DMS79 (cell line): ENCODE measurements at regions not wholly inside any gene's neighbourhood (a gene's known extent, or its start where the extent isn't known, plus 50 kb on each side); places are given as distances from the start of the nearest gene placed in this dataset.
A peak's percentile ranks its signal among the peaks of the same experiment; 100 is the strongest.
"Not testable (repeated sequence)": the region's sequence is repeated elsewhere in the genome, so short reads cannot be mapped to it uniquely, and the experiment has no call there.

ENCODE experiments used
- DNase-seq: peaks from one replicate; lab custom pipeline; 2025; lab: John Stamatoyannopoulos, UW

DNA sequence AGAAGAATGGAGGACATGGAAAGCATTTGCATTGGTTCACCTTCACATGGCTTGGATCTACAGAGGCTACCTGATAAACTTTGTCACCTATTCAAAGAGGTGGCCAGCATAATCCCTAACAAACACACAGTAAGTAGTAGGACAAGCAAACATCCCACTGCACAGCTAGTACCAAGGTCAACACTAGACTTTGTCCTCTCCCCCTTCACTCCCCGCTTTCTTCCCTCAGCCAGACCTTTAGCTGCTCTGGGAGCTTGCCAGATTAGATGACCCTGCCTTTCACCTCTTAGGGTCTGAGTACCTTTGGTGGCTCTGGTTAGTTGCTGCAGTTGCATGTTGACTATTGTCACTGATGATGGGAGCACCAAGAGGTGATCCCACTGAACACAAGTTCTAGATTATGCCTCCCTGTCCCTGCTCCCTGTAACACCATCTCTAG lies 211.3 kb downstream of the CCDC74A start:
- not testable (repeated sequence) for DNase-seq

- DNase-seq: no peak
These were observed 226.2 kb downstream of the CCDC74A start for GRCh38 chr2:131753640-131754561.

- DNase-seq: no peak
These were observed 227.4 kb downstream of the CCDC74A start for GRCh38 chr2:131754929-131755720.

DNA sequence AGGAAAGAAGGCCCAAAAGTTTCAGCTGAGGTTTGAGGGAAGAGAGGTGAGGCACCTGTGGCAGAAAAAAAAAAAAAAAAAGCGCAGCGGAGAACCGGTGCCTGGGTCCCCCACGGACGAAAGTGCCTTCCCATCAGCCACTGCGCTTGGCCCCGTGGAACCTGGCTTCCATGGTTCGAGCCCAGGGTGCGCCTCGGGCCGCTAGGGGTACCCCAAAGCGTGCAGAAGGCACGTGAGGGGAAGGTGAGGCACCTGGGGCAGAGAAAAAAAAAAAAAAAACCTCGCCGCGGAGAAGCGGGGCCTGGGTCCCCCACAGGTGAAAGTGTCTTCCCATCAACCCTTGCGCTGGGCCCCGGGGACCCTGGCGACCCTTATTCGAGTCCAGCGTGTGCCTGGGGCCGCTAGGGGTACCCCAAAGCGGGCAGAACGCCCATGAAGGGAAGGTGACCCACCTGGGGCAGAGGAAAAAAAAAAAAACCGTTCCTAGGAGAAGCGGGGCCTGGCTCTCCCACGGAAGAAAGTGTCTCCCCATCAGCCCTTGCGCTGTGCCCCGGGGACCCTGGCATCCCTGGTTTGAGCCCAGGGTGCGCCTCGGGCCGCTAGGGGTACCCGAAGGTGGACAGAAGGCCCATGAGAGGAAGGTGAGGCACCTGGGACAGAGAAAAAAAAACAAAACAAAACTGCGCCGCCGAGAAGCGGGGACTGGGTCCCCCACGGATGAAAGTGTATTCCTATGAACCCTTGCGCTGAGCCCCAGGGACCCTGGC lies 228.6 kb downstream of the CCDC74A start:
- DNase-seq: no peak

DNA sequence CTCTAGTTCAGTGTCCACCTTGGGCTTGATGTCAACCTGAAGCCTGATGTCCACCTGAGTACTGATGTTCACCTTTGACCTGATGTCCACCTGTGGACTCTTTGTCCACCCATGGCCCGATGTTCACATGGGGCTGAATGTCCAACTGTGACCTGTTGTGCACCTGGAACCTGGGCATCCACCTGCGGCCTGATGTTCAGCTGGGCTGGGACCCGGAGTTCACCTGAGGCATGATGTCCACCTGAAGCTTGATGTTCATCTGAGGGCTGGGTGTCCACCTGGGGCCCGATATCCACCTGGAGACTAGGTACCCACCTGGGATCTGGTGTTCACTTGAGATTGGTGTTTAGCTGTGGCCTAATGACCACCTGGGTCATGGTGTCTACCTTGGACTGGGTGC lies 231.3 kb downstream of the CCDC74A start:
- not testable (repeated sequence) for DNase-seq

DNA sequence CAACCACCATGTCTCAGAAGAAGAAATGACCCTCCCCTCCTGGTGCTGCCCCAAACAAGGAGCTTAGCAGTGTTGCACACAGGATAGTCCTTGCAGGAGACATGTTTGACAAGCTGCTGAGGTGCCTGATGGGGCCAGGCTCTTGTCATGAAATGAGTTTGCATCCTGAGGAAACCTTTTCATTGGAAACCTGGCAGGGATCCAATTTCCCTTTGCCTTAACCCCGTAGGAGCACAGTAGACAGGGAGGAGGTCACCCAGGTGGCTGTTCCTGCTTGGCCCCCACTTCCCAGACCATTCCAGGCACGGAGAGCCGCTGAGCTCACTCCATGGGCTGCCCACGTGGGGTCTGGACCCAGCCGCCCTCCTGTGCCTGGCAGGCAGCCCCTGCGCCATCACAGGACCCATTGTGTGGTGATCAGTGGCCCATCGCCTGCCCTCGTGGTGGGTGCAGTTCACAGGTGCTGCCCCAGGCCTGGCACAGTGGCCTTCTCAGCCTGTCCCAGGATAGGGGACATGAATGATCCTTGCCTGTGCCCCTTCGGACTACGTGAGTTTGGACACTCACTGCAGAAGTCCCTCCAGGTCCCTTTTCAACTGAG lies 247.4 kb downstream of the CCDC74A start:
- not testable (repeated sequence) for DNase-seq

- DNase-seq: not testable (repeated sequence)
These were observed 248.3 kb downstream of the CCDC74A start for GRCh38 chr2:131775903-131776506.

DNA sequence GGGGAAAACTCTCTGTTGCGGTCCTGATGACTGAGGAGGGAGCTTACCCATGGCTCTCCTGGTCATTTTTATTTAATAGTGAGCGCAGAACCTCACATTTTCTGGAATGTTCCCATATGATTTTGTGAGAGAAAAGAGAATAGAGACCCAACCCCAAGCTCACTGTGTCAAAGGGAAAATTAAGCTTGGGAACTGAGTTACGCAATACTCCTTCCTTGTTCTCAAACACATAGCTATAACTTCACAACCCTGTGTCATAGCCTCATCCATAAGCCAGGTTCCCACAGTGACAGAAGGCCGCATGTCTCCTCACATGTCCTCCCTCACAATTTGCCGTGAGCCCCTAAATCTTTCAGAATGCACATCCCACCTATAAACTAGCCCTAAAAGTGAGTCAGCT lies 252.8 kb downstream of the CCDC74A start:
- DNase-seq: not testable (repeated sequence)

DNA sequence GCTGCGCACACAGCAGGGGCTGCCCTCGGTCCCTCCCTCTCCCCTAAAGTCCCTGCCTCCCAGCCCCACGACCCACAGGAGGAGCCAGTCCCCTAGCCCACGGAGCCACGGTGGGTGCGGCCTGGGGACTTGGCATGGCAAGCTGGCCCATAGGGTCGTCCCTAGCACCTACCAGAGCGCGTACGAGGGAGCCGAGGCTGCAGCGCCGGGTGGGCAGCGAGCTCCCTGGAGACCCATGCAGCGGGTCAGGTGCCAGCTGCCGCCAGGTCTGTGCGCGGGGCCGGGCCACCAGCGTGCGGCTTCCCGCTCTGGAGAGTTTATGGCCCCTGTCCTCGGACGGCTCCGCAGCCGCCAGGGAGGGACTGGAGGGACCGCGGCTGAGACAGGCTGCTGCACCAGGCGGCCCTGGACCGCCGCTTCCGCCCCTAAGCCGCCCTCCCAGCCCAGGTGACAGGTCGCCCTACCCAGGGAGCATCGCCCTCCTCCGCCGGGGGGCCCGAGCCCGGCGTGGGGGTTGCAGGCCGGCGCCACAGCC lies 273.6 kb downstream of the CCDC74A start:
- DNase-seq: no peak

- peak; percentile 17 for DNase-seq
These were observed 274.2 kb downstream of the CCDC74A start for GRCh38 chr2:131801745-131802350.

DNA sequence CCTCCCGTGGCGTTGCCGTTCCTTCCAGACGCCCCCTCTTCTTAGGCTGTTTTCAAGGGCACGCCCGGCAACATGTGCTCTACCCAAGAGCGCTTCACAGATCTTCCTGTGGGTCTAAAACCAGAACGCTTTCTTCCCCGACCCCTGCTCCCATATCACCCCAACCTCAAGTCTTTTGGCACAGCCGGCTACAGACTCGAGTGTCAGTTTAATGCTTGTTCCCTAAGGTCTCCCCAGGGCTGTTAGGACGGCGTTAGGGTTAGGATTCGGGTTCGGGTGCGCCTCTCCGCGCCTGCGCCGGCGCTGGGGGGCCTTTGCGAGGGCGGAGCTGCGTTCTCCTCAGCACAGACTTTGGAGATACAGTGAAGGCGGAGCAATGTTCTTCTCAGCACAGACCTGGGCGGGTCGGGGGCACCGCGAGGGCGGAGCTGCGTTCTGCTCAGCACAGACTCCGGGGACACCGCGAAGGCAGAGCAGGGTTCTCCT lies 274.7 kb downstream of the CCDC74A start:
- peak; percentile 38 for DNase-seq

DNA sequence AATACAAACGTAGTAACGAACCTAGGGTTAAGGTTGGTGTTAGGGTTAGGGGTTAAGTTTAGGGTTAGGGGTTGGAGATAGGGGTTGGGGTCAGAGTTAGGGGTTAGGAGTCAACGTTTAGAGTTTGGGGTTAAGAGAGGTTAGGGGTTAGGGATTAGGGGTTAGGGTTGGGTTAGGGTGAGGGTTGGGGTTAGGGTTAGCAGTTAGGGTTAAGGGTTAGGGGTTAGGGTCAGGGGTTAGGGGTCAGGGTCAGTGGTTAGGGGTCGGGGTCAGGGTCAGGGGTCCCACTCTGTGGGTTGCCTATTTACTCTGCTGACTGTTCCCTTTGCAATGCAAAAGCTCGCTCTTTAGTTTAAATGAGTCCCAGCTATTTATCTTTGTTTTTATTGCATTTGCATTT lies 275.5 kb downstream of the CCDC74A start:
- not testable (repeated sequence) for DNase-seq

DNA sequence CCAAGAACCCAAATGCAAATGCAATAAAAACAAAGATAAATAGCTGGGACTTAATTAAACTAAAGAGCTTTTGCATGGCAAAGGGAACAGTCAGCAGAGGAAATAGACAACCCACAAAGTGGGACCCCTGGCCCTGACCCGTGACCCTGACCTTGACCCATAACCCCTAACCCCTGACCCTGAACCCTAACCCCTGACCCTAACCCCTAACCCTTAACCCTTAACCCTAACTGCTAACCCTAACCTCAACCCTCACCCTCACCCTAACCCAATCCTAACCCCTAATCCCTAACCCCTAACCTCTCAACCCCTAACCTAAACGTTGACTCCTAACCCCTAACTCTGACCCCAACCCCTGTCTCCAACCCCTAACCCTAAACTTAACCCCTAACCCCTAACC lies 284.9 kb downstream of the CCDC74A start:
- DNase-seq: not testable (repeated sequence)

DNA sequence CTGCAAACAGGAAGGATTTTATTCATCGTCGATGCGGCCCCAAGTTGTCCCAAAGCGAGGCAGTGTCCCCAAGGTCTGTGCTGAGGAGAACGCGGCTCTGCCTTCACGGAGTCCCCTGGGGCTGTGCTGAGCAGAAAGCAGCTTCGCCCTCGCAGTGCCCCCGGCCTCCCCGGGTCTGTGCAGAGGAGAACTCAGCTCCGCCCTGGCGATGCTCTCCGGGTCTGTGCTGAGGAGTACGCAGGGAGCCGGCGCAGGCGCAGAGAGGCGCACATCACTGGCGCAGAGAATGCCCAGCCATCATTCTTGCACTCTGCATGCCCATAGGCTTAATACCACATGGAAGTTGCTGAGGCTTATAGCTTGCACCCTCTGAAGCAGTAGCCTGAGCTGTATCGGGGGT lies 285.7 kb downstream of the CCDC74A start:
- DNase-seq: not testable (repeated sequence)

- DNase-seq: not testable (repeated sequence)
These were observed 290.7 kb downstream of the CCDC74A start for GRCh38 chr2:131818267-131818973.

- DNase-seq: not testable (repeated sequence)
These were observed 294.6 kb downstream of the CCDC74A start for GRCh38 chr2:131822237-131822721.

- DNase-seq: not testable (repeated sequence)
These were observed 295.4 kb downstream of the CCDC74A start for GRCh38 chr2:131823058-131823457.

DNA sequence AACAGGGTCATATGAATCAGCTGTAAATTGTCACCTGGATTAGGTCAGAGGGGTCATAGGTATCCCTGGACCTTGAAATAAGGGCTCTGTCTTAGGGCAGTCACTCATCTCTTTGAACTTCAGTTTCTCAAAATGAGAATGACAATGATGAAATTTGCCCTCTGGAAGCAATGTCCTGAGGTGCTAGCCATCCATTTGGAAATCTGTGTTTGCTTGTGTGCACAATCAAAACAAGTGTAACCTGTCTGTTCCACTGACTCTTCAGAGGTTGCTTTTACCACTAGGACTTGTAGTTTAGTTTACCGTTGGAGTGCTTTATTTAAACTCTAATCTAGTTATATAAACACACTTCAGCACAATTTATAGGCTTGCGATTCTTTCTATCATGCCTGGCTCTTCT lies 297.3 kb downstream of the CCDC74A start:
- not testable (repeated sequence) for DNase-seq

DNA sequence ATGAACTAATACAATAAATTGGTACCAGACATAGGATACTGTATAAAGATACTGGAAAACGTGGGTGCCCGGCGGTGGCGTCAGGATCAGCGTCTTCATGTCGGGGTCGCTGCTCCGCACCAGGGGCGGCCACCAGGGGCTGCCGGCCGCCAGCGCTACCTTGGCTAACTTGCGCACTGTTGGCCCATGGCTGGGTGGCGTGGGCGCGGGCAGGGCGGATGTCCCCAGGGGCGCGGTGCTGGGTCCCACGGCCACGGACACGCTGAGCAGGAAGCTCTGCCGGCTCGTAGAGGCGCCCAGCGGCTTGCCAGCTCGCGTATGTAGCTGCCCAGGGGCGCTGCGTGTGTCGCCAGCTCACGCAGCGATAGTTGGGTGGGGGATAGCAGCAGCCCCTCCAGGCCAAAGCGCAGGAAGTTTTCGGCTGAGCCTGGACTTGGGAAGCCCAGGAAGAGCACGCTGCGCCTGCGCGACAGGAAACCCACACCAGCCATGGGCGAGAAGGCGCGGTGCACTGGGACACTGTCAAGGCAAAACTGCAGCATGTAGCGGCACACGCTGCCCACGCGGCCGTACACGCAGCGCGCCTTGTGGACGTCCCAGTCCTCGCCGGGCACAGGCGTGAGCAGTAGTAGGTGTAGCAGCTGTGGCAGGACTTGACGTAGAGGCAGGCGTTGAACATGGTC lies 299.9 kb downstream of the CCDC74A start:
- no peak for DNase-seq
